Endodermal cell (in vitro differentiated cells): ENCODE measurements at regions not wholly inside any gene's neighbourhood (a gene's known extent, or its start where the extent isn't known, plus 50 kb on each side); places are given as distances from the start of the nearest gene placed in this dataset.

Source experiments
- DNase-seq: peaks from one replicate; pipeline ENCODE4 v3.0.0-alpha.2; 2017
- H3K27ac ChIP-seq: 2 replicates; pipeline ENCODE4 v1.5.1; 2013; ENCODE audit warnings: mild to moderate bottlenecking, low read depth, low read length, moderate library complexity
- H3K27me3 ChIP-seq: 2 replicates; pipeline ENCODE4 v1.6.1; 2013; ENCODE audit warnings: mild to moderate bottlenecking, low read length, moderate library complexity; ENCODE audit not compliant: insufficient read depth, control insufficient read depth, poor library complexity, severe bottlenecking
- H3K36me3 ChIP-seq: 2 replicates; pipeline ENCODE4 v1.7.0; 2013; ENCODE audit warnings: mild to moderate bottlenecking, low read length, moderate library complexity; ENCODE audit not compliant: control insufficient read depth, insufficient read depth
- H3K4me1 ChIP-seq: one replicate; pipeline ENCODE4 v1.7.0; 2013; ENCODE audit warnings: low read length; ENCODE audit not compliant: control insufficient read depth, insufficient read depth
- H3K4me3 ChIP-seq: 2 replicates; pipeline ENCODE4 v1.5.1; 2013; ENCODE audit warnings: mild to moderate bottlenecking, low read length, moderate library complexity
- H3K9ac ChIP-seq: 2 replicates; pipeline ENCODE4 v1.6.1; 2013; ENCODE audit warnings: mild to moderate bottlenecking, low read length, moderate library complexity; ENCODE audit not compliant: poor library complexity, severe bottlenecking; ENCODE audit errors: extremely low read depth
- H3K9me3 ChIP-seq: 2 replicates; pipeline ENCODE4 v1.6.1; 2013; ENCODE audit warnings: mild to moderate bottlenecking, low read length, moderate library complexity; ENCODE audit not compliant: control insufficient read depth
- H3K27ac Mint-ChIP-seq: 2 replicates; pipeline ENCODE4 v1.8.0; 2020; ENCODE audit warnings: mixed read lengths
- H3K27me3 Mint-ChIP-seq: 2 replicates; pipeline ENCODE4 v1.8.0; 2021; ENCODE audit warnings: mild to moderate bottlenecking, mixed read lengths; ENCODE audit not compliant: insufficient read depth
- H3K36me3 Mint-ChIP-seq: 2 replicates; pipeline ENCODE4 v1.8.0; 2020; ENCODE audit warnings: low read depth, mixed read lengths
- H3K4me1 Mint-ChIP-seq: 2 replicates; pipeline ENCODE4 v1.8.0; 2020; ENCODE audit warnings: mixed read lengths
- H3K4me3 Mint-ChIP-seq: 2 replicates; pipeline ENCODE4 v1.8.0; 2020; ENCODE audit warnings: mild to moderate bottlenecking, moderate library complexity, mixed read lengths
- H3K9me3 Mint-ChIP-seq: 2 replicates; pipeline ENCODE4 v1.8.0; 2020; ENCODE audit warnings: mild to moderate bottlenecking, mixed read lengths
- WGBS, 2 experiments: methylation state at CpG; one replicate each; pipeline versions ENCODE4 v1.1.5 to v1.1.7; 2013; ENCODE audit warnings: missing lambda C conversion rate in 2 of 2, mixed read lengths in 1 of 2; ENCODE audit not compliant: insufficient coverage in 1 of 2, insufficient read length in 1 of 2; 5-methylcytosine and 5-hydroxymethylcytosine counted together
- TF ChIP-seq, protein P1 (sequence below): fragments of 200-600 bp; sonication (generic); conservative IDR thresholded peaks from 2 replicates; pipeline ENCODE4 v1.5.0; 2021; ENCODE audit warnings: antibody characterized with exemption, mild to moderate bottlenecking

DNA sequence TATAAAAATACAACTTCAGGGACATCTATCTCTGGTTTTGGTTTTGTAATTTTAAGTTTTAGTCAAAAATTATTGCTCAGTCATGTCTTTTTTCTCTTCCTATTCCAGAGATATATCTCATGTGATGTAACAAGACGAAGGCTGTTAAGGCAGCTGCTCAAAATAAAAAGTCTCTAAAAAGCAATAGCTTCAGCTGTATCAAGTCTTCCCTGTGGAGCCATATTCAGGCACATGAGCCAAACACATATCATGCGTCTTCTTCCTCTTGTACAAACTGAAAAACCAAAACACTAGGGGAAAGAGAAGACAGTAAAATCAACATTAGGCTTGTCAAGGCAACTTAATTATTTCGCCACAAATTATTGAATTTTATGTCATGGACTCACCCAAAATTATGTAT, 240.7 kb downstream of the NRIP1 start:
- H3K4me3 ChIP-seq: no peak overlapping the region
- H3K27ac ChIP-seq: no peak overlapping the region
- no peak overlapping the region for H3K27ac Mint-ChIP-seq
- no peaks in the 10 kb centered on the region for H3K9me3 Mint-ChIP-seq
- H3K9me3 ChIP-seq: no peaks in the 10 kb centered on the region
- no peak overlapping the region for H3K9ac ChIP-seq
- H3K4me3 Mint-ChIP-seq: no peak overlapping the region
- no peaks in the 10 kb centered on the region for H3K36me3 Mint-ChIP-seq
- no peaks in the 10 kb centered on the region for H3K36me3 ChIP-seq
- no peaks in the 10 kb centered on the region for H3K4me1 ChIP-seq
- whole genome bisulfite sequencing, 2 experiments: 80 to 91% methylated on average over 1 to 2 of the region's 3 CpGs
- TF ChIP-seq, protein P1, sequence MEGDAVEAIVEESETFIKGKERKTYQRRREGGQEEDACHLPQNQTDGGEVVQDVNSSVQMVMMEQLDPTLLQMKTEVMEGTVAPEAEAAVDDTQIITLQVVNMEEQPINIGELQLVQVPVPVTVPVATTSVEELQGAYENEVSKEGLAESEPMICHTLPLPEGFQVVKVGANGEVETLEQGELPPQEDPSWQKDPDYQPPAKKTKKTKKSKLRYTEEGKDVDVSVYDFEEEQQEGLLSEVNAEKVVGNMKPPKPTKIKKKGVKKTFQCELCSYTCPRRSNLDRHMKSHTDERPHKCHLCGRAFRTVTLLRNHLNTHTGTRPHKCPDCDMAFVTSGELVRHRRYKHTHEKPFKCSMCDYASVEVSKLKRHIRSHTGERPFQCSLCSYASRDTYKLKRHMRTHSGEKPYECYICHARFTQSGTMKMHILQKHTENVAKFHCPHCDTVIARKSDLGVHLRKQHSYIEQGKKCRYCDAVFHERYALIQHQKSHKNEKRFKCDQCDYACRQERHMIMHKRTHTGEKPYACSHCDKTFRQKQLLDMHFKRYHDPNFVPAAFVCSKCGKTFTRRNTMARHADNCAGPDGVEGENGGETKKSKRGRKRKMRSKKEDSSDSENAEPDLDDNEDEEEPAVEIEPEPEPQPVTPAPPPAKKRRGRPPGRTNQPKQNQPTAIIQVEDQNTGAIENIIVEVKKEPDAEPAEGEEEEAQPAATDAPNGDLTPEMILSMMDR: no peak
- no peaks in the 10 kb centered on the region for H3K27me3 Mint-ChIP-seq
- H3K27me3 ChIP-seq: no peaks in the 10 kb centered on the region
- H3K4me1 Mint-ChIP-seq: peaks cover 9% of the 10 kb centered on the region
- no peak for DNase-seq

DNA sequence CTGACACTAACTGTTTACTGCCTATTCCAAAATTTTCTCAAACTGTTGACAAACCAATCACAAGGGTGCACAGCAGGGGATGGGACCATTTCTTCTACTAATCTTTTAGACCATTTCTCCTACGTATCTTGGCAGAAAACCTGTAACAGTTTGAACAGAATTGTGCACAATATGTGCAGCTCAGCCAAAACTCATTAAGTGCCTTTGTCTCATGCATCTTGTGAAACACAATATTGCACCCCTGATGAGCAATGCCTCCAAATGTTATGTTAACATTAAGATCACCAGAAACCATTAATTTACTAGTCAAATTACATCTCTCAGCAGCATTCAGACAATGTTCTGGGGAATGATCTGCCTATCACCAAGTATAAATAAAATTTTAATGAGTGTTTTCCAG, 247.5 kb downstream of the NRIP1 start:
- Histone ChIP-seq H3K27ac (no peak overlapping the region), H3K9ac (no peak overlapping the region), H3K27me3 (no peaks in the 10 kb centered on the region), H3K4me3 (no peak overlapping the region), H3K4me1 (no peaks in the 10 kb centered on the region), H3K9me3 (peaks cover 8% of the 10 kb centered on the region), H3K36me3 (no peaks in the 10 kb centered on the region)
- peaks cover 9% of the 10 kb centered on the region for H3K4me1 Mint-ChIP-seq
- WGBS, 2 experiments: 82 to 100% methylated on average over 1 of the region's 1 CpG
- peaks cover 4% of the 10 kb centered on the region for H3K9me3 Mint-ChIP-seq
- no peaks in the 10 kb centered on the region for H3K36me3 Mint-ChIP-seq
- TF ChIP-seq, protein P1: no peak
- no peaks in the 10 kb centered on the region for H3K27me3 Mint-ChIP-seq
- H3K4me3 Mint-ChIP-seq: no peak overlapping the region
- H3K27ac Mint-ChIP-seq: no peak overlapping the region
- no peak for DNase-seq

DNA sequence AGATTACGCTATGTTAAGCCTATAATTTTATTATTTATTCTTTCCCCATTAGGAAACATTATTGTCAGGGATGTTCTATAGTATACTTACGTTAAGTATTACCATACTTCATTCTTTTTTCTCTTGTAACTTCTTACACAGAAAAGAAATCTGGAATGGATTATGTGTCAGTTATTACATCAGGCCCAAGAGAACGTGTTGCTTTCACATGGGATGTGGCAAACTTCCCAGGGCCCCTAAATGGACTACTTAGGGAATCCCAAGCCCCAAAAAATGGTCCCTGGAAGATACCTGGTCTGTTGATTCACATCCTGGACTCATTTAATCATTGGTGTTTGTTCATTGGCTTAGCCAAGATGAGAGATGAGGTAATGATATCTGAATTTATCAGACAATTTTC, 249.8 kb downstream of the NRIP1 start:
- H3K9me3 ChIP-seq: peaks cover 19% of the 10 kb centered on the region
- no peaks in the 10 kb centered on the region for H3K27me3 ChIP-seq
- H3K36me3 ChIP-seq: no peaks in the 10 kb centered on the region
- H3K27ac Mint-ChIP-seq: no peak overlapping the region
- WGBS, 2 experiments: 84 to 100% methylated on average over 1 of the region's 3 CpGs
- no peaks in the 10 kb centered on the region for H3K4me1 ChIP-seq
- no peak overlapping the region for H3K9ac ChIP-seq
- H3K27ac ChIP-seq: no peak overlapping the region
- no peak for DNase-seq
- H3K4me3 Mint-ChIP-seq: no peak overlapping the region
- peaks cover 11% of the 10 kb centered on the region for H3K9me3 Mint-ChIP-seq
- TF ChIP-seq, protein P1: no peak
- H3K4me3 ChIP-seq: no peak overlapping the region
- H3K4me1 Mint-ChIP-seq: peaks cover 5% of the 10 kb centered on the region
- H3K27me3 Mint-ChIP-seq: no peaks in the 10 kb centered on the region
- H3K36me3 Mint-ChIP-seq: no peaks in the 10 kb centered on the region
